B cell (primary cell): ENCODE measurements at regions not wholly inside any gene's neighbourhood (a gene's known extent, or its start where the extent isn't known, plus 50 kb on each side); places are given as distances from the start of the nearest gene placed in this dataset.

Source experiments
- ATAC-seq: fragments of 200-7000 bp; cut with Tn5 transposase; one replicate; pipeline ENCODE4 v1.10.0; 2021; ENCODE audit warnings: low read depth, mild to moderate bottlenecking, moderate number of reproducible peaks, moderate library complexity
- CTCF ChIA-PET: fragments of 350-600 bp; sonication (Branson Sonifier 250); formaldehyde crosslinking; loops from one replicate; lab custom pipeline; 2021; ENCODE audit warnings: antibody characterized with exemption, inconsistent platforms; lab: Charles Lee
- POLR2A ChIA-PET: fragments of 350-600 bp; sonication (Branson Sonifier 250); formaldehyde crosslinking; loops from one replicate; lab custom pipeline; 2021; ENCODE audit warnings: antibody characterized with exemption; lab: Charles Lee
- DNase-seq: peaks from one replicate; pipeline ENCODE4 v3.0.0; 2013
- H2AFZ ChIP-seq: 2 replicates; pipeline ENCODE4 v1.6.1; 2012; ENCODE audit warnings: mild to moderate bottlenecking, low read depth, low read length; ENCODE audit not compliant: insufficient read depth, poor library complexity, severe bottlenecking
- H3K27ac ChIP-seq, 2 donors: 1 replicate in 1 of 2; 2 replicates in 1 of 2; pipeline ENCODE4 v1.5.1; 2012 to 2013; ENCODE audit warnings: low read length in 2 of 2, mild to moderate bottlenecking in 2 of 2, moderate library complexity in 1 of 2
- H3K27me3 ChIP-seq, 4 experiments: fragments of 200-600 bp in 1 of 4; sonication (generic) in 1 of 4; replicated peaks in 1 of 4; 1 replicate in 2 of 4; 2 replicates in 2 of 4; pipeline versions ENCODE4 v1.6.1 to v1.7.0; 2013 to 2016; ENCODE audit warnings: low read length in 3 of 4, mild to moderate bottlenecking in 2 of 4, mixed read lengths in 1 of 4, moderate library complexity in 1 of 4; ENCODE audit not compliant: insufficient read depth in 4 of 4, control insufficient read depth in 3 of 4; ENCODE audit errors: control extremely low read depth in 1 of 4
- H3K36me3 ChIP-seq, 2 experiments: replicated peaks in 1 of 2; 1 replicate in 1 of 2; 2 replicates in 1 of 2; pipeline versions ENCODE4 v1.6.1 to v1.7.1; 2013; ENCODE audit warnings: low read length in 1 of 2; ENCODE audit not compliant: insufficient read depth in 2 of 2, control insufficient read depth in 1 of 2; ENCODE audit errors: control extremely low read depth in 1 of 2, extremely low read depth in 1 of 2
- H3K4me1 ChIP-seq, 2 donors: fragments of 200-600 bp in 1 of 2; sonication (generic) in 1 of 2; 1 replicate in 1 of 2; 2 replicates in 1 of 2; pipeline versions ENCODE4 v1.5.1 to v1.6.1; 2013 to 2017; ENCODE audit warnings: low read length in 2 of 2; ENCODE audit not compliant: control insufficient read depth in 2 of 2, insufficient read depth in 2 of 2
- H3K4me2 ChIP-seq: replicated peaks from 2 replicates; pipeline ENCODE3; 2012; ENCODE audit warnings: mild to moderate bottlenecking, low read depth, low read length; ENCODE audit not compliant: poor library complexity, severe bottlenecking
- H3K4me3 ChIP-seq, 5 experiments: fragments of 200-600 bp in 1 of 5; sonication (generic) in 1 of 5; 1 replicate in 3 of 5; 2 replicates in 2 of 5; pipeline versions ENCODE4 v1.5.1 to v1.7.0; 2011 to 2016; ENCODE audit warnings: low read length in 4 of 5, mild to moderate bottlenecking in 4 of 5, low read depth in 2 of 5, control low read depth in 1 of 5, moderate library complexity in 1 of 5; ENCODE audit not compliant: insufficient read depth in 1 of 5; ENCODE audit errors: control extremely low read depth in 1 of 5, extremely low read depth in 1 of 5
- H3K79me2 ChIP-seq: fragments of 200-600 bp; sonication (generic); one replicate; pipeline ENCODE4 v1.6.0; 2016; ENCODE audit warnings: low read length; ENCODE audit not compliant: control insufficient read depth, insufficient read depth
- H3K9ac ChIP-seq: fragments of 200-600 bp; sonication (generic); 2 replicates; pipeline ENCODE4 v1.6.1; 2017; ENCODE audit warnings: mild to moderate bottlenecking, low read length, moderate library complexity
- H3K9me3 ChIP-seq, 3 donors: one replicate each; pipeline versions ENCODE4 v1.6.1 to v1.7.1; 2013; ENCODE audit warnings: low read length in 2 of 3; ENCODE audit not compliant: control insufficient read depth in 2 of 3, insufficient read depth in 1 of 3; ENCODE audit errors: control extremely low read depth in 1 of 3
- H4K20me1 ChIP-seq: 2 replicates; pipeline ENCODE4 v1.6.0; 2012; ENCODE audit warnings: mild to moderate bottlenecking, low read length; ENCODE audit not compliant: insufficient read depth, control insufficient read depth, poor library complexity, severe bottlenecking
- H3K27ac Mint-ChIP-seq: one replicate; pipeline ENCODE4 v1.8.0; 2021; ENCODE audit warnings: mixed read lengths
- H3K27me3 Mint-ChIP-seq: one replicate; pipeline ENCODE4 v1.8.0; 2021; ENCODE audit warnings: mixed read lengths
- H3K4me1 Mint-ChIP-seq: one replicate; pipeline ENCODE4 v1.8.0; 2021; ENCODE audit warnings: mixed read lengths
- H3K4me3 Mint-ChIP-seq: one replicate; pipeline ENCODE4 v1.8.0; 2021; ENCODE audit warnings: mixed read lengths
- H3K9me3 Mint-ChIP-seq: one replicate; pipeline ENCODE4 v1.8.0; 2022; ENCODE audit warnings: mixed read lengths; ENCODE audit not compliant: insufficient read depth
- CTCF ChIP-seq: fragments of 200-600 bp; IDR thresholded peaks from one replicate; pipeline ENCODE4 v1.8.0; 2022; ENCODE audit warnings: antibody characterized with exemption, mild to moderate bottlenecking
- EZH2 ChIP-seq: IDR thresholded peaks from 2 replicates; pipeline ENCODE4 v1.6.1; 2012; ENCODE audit warnings: borderline replicate concordance, low read depth, mild to moderate bottlenecking, moderate library complexity, low read length; ENCODE audit not compliant: insufficient read depth, poor library complexity, severe bottlenecking
- WGBS: methylation state at CpG from one replicate; pipeline ENCODE4 v1.1.5; 2013; ENCODE audit warnings: missing lambda C conversion rate; ENCODE audit not compliant: insufficient coverage; 5-methylcytosine and 5-hydroxymethylcytosine counted together
- intact Hi-C: fragments of 100-400 bp; cut with micrococcal nuclease; formaldehyde crosslinking; loops from one replicate; pipeline ENCODE4 v1.10.0; 2022

- no peak for ATAC-seq
- Histone ChIP-seq H3K79me2 (no peaks in the 10 kb centered on the region), H4K20me1 (no peaks in the 10 kb centered on the region), H3K4me2 (no peak overlapping the region), H3K9me3 (peaks cover 0 to 3% (median 0%) of the 10 kb centered on the region in 3 donors), H3K36me3 (no peaks in the 10 kb centered on the region), H3K4me3 (no peak overlapping the region), H3K27me3 (no peaks in the 10 kb centered on the region), H3K4me1 (no peaks in the 10 kb centered on the region), H3K9ac (no peak overlapping the region), H2AFZ (no peak overlapping the region), H3K27ac (no peak overlapping the region)
- intact Hi-C loops, result no loop called here
- Mint-ChIP-seq H3K27me3 (no peaks in the 10 kb centered on the region), H3K4me3 (no peak overlapping the region), H3K9me3 (peaks cover 9% of the 10 kb centered on the region), H3K27ac (no peak overlapping the region), H3K4me1 (no peaks in the 10 kb centered on the region)
- TF ChIP-seq CTCF (no peak), EZH2 (no peak)
- CTCF ChIA-PET, result no interaction called here
- WGBS, result 100% methylated on average over 1 of the region's 3 CpGs
- POLR2A ChIA-PET, result no interaction called here
- no peak for DNase-seq
Measured at GRCh38 chr6:139951172-139951571, 576.7 kb upstream of the CITED2 start.

DNA sequence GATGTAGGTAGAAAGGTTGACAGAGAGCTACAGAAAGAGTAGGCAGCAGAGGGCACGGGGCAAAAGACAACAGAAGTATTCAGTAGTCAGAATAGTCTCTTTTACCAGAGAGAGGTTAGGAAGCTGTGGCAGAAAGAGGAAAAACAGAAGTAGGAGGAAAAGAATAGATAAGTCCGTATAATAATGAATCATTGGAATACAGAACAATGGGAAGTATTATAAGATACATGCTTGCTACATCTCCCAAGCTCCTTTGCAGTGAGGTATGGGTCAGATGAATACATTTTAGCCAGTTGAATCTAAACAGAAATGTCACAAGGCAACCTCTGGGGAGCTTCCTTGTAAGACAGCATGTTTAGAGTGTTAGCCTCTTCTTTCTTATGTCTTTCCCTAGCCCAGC is 570.5 kb upstream of the CITED2 start:
- Histone ChIP-seq H3K4me3 (no peak overlapping the region), H3K27me3 (no peaks in the 10 kb centered on the region), H2AFZ (no peak overlapping the region), H3K9ac (no peak overlapping the region), H3K27ac (no peak overlapping the region), H3K36me3 (no peaks in the 10 kb centered on the region), H3K9me3 (no peaks in the 10 kb centered on the region), H3K4me1 (peaks cover 9 to 11% of the 10 kb centered on the region in 2 donors), H3K79me2 (no peaks in the 10 kb centered on the region), H3K4me2 (no peak overlapping the region), H4K20me1 (no peaks in the 10 kb centered on the region)
- ATAC-seq (no peak), DNase-seq (no peak)
- Mint-ChIP-seq H3K4me1 (peaks cover 8% of the 10 kb centered on the region), H3K9me3 (no peaks in the 10 kb centered on the region), H3K27me3 (no peaks in the 10 kb centered on the region), H3K27ac (no peak overlapping the region), H3K4me3 (no peak overlapping the region)
- POLR2A ChIA-PET, result no interaction called here
- WGBS, result 90% methylated on average over 1 of the region's 2 CpGs
- intact Hi-C loops, result no loop called here
- TF ChIP-seq EZH2, result no peak
- no peak for TF ChIP-seq CTCF
- CTCF ChIA-PET, result interaction anchor here (0.7 kb wide), 1 partner anchor 16 kb away, joined by 3 read pairs; no protein-coding TSS in a partner anchor
